Suprapubic skin (tissue), 4 donors: ENCODE measurements at regions not wholly inside any gene's neighbourhood (a gene's known extent, or its start where the extent isn't known, plus 50 kb on each side); places are given as distances from the start of the nearest gene placed in this dataset.

ENCODE experiments used
- DNase-seq, 2 donors: peaks; one replicate each; pipeline ENCODE4 v3.0.0-alpha.2; 2019; ENCODE audit warnings: low spot score in 2 of 2
- H3K27ac ChIP-seq: fragments of 200-600 bp; sonication (generic); one replicate; pipeline ENCODE4 v1.5.1; 2019
- H3K27me3 ChIP-seq: fragments of 200-600 bp; sonication (generic); one replicate; pipeline ENCODE4 v1.5.1; 2019
- H3K36me3 ChIP-seq: fragments of 200-600 bp; sonication (generic); one replicate; pipeline ENCODE4 v1.5.1; 2019
- H3K4me1 ChIP-seq: fragments of 200-600 bp; sonication (generic); one replicate; pipeline ENCODE4 v1.5.1; 2019
- H3K4me3 ChIP-seq: fragments of 200-600 bp; sonication (generic); one replicate; pipeline ENCODE4 v1.5.1; 2019; ENCODE audit warnings: mild to moderate bottlenecking
- H3K9me3 ChIP-seq: fragments of 200-600 bp; sonication (generic); one replicate; pipeline ENCODE4 v1.5.1; 2019
- CTCF ChIP-seq, 2 donors: fragments of 200-600 bp in 1 of 2; fragments of 450-650 bp in 1 of 2; sonication (generic) in 1 of 2; IDR thresholded peaks; one replicate each; pipeline ENCODE4 v1.5.1; 2016 to 2019; ENCODE audit warnings: antibody characterized with exemption in 2 of 2, mild to moderate bottlenecking in 1 of 2, moderate library complexity in 1 of 2
- EP300 ChIP-seq: sonication (generic); formaldehyde crosslinking; IDR thresholded peaks from one replicate; pipeline ENCODE4 v1.6.1; 2017; ENCODE audit warnings: antibody characterized with exemption
- POLR2A ChIP-seq, 2 donors: fragments of 450-650 bp; IDR thresholded peaks; one replicate each; pipeline ENCODE4 v1.6.1; 2017; ENCODE audit warnings: antibody characterized with exemption in 2 of 2, mild to moderate bottlenecking in 2 of 2, moderate library complexity in 2 of 2
- POLR2AphosphoS5 ChIP-seq, 3 donors: sonication (generic); formaldehyde crosslinking; IDR thresholded peaks; one replicate each; pipeline ENCODE4 v1.6.1; 2017; ENCODE audit warnings: antibody characterized with exemption in 3 of 3
- WGBS: methylation state at CpG from one replicate; pipeline ENCODE4 v1.1.5; 2018; 5-methylcytosine and 5-hydroxymethylcytosine counted together

GRCh38 chr3:187979564-187979963 is 174.4 kb upstream of the LPP start:
- WGBS: 100% methylated on average over 1 of the region's 2 CpGs
- TF ChIP-seq CTCF (IDR thresholded peaks at IDR 0.05) (no peak), EP300 (no peak), POLR2AphosphoS5 (IDR thresholded peaks at IDR 0.05) (no peak), POLR2A (IDR thresholded peaks at IDR 0.05) (no peak)
- H3K36me3 ChIP-seq: no peaks in the 10 kb centered on the region
- no peak overlapping the region for H3K27ac ChIP-seq
- H3K4me3 ChIP-seq: no peak overlapping the region
- no peaks in the 10 kb centered on the region for H3K9me3 ChIP-seq
- H3K4me1 ChIP-seq: peaks cover 15% of the 10 kb centered on the region
- no peak for DNase-seq
- H3K27me3 ChIP-seq: no peaks in the 10 kb centered on the region

- no peak for DNase-seq
- 64% methylated on average over 3 of the region's 3 CpGs for WGBS
- Histone ChIP-seq H3K4me1 (peaks cover 5% of the 10 kb centered on the region), H3K27ac (no peak overlapping the region), H3K36me3 (no peaks in the 10 kb centered on the region), H3K9me3 (no peaks in the 10 kb centered on the region), H3K4me3 (no peak overlapping the region), H3K27me3 (no peaks in the 10 kb centered on the region)
- no peak for TF ChIP-seq POLR2AphosphoS5 (IDR thresholded peaks at IDR 0.05)
- TF ChIP-seq EP300: no peak
- TF ChIP-seq CTCF (IDR thresholded peaks at IDR 0.05): no peak
- TF ChIP-seq POLR2A (IDR thresholded peaks at IDR 0.05): no peak
Measured at GRCh38 chr3:187980861-187981260, 173.1 kb upstream of the LPP start.

- WGBS: 95% methylated on average over 3 of the region's 3 CpGs
- Histone ChIP-seq H3K36me3 (no peaks in the 10 kb centered on the region), H3K4me1 (peaks cover 5% of the 10 kb centered on the region), H3K27me3 (no peaks in the 10 kb centered on the region), H3K27ac (no peak overlapping the region), H3K4me3 (no peak overlapping the region), H3K9me3 (no peaks in the 10 kb centered on the region)
- no peak for DNase-seq
- TF ChIP-seq POLR2AphosphoS5 (IDR thresholded peaks at IDR 0.05): no peak
- no peak for TF ChIP-seq CTCF (IDR thresholded peaks at IDR 0.05)
- TF ChIP-seq POLR2A (IDR thresholded peaks at IDR 0.05): no peak
- no peak for TF ChIP-seq EP300
Measured at GRCh38 chr3:187982142-187982541, 171.8 kb upstream of the LPP start.

- DNase-seq: no peak
- Histone ChIP-seq H3K4me1 (peaks cover 6% of the 10 kb centered on the region), H3K9me3 (no peaks in the 10 kb centered on the region), H3K27ac (no peak overlapping the region), H3K27me3 (no peaks in the 10 kb centered on the region), H3K4me3 (no peak overlapping the region), H3K36me3 (no peaks in the 10 kb centered on the region)
- no peak for TF ChIP-seq POLR2AphosphoS5 (IDR thresholded peaks at IDR 0.05)
- TF ChIP-seq CTCF (IDR thresholded peaks at IDR 0.05): no peak
- TF ChIP-seq POLR2A (IDR thresholded peaks at IDR 0.05): no peak
- TF ChIP-seq EP300: no peak
- WGBS: 95% methylated on average over 6 of the region's 6 CpGs
Measured at GRCh38 chr3:187983484-187984124, 170.4 kb upstream of the LPP start.

- H3K36me3 ChIP-seq: no peaks in the 10 kb centered on the region
- WGBS: 88% methylated on average over 2 of the region's 2 CpGs
- H3K4me3 ChIP-seq: no peak overlapping the region
- peaks cover 6% of the 10 kb centered on the region for H3K4me1 ChIP-seq
- no peaks in the 10 kb centered on the region for H3K27me3 ChIP-seq
- no peak for DNase-seq
- H3K9me3 ChIP-seq: no peaks in the 10 kb centered on the region
- no peak overlapping the region for H3K27ac ChIP-seq
- TF ChIP-seq EP300 (no peak), CTCF (IDR thresholded peaks at IDR 0.05) (no peak), POLR2A (IDR thresholded peaks at IDR 0.05) (no peak), POLR2AphosphoS5 (IDR thresholded peaks at IDR 0.05) (no peak)
Measured at GRCh38 chr3:187985647-187986046, 168.3 kb upstream of the LPP start.
